Prostate gland (tissue), 2 donors: ENCODE measurements at regions not wholly inside any gene's neighbourhood (a gene's known extent, or its start where the extent isn't known, plus 50 kb on each side); places are given as distances from the start of the nearest gene placed in this dataset.

Experiments
- CTCF ChIP-seq, 4 experiments: fragments of 200-600 bp in 2 of 4; fragments of 450-650 bp in 2 of 4; sonication (generic) in 2 of 4; IDR thresholded peaks; 1 replicate in 3 of 4; 2 replicates in 1 of 4; pipeline ENCODE4 v1.5.1; 2016 to 2019; ENCODE audit warnings: antibody characterized with exemption in 4 of 4, mild to moderate bottlenecking in 2 of 4, moderate library complexity in 2 of 4
- POLR2A ChIP-seq: fragments of 450-650 bp; IDR thresholded peaks from one replicate; pipeline ENCODE4 v1.6.1; 2016; ENCODE audit warnings: antibody characterized with exemption, mild to moderate bottlenecking

GRCh38 chr18:29556070-29556469, 1379.1 kb upstream of the CDH2 start:
- TF ChIP-seq CTCF (IDR thresholded peaks at IDR 0.05), result no peak
- no peak for TF ChIP-seq POLR2A
